ENCODE measurements at regions not wholly inside any gene's neighbourhood (a gene's known extent, or its start where the extent isn't known, plus 50 kb on each side); places are given as distances from the start of the nearest gene placed in this dataset.

DNA sequence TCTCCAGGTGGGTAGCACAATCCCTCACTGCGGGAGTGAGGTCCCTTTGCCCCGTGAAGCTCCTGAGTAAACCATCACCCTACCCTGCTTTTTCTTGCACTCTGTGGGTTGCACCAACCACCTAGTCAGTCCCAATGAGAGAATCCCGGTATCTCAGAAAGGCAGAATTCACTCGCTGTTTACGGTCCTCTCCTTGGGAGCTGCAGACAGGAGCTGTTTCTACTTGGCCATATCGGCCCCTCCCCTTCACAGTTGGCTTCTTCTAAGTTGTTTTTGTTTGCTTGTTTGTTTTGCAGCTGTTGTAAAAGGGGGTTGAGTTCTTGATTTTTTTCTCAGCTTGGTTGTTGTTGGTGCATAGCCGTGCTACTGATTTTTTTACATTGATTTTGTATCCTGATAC, 237.0 kb upstream of the RASA1 start:
- Mint-ChIP-seq H3K36me3 (no peaks in the 10 kb centered on the region), H3K27ac (no peak overlapping the region), H3K9me3 (peaks cover 0 to 5% (median 2%) of the 10 kb centered on the region in 7 donors), H3K4me3 (no peak overlapping the region), H3K27me3 (ENCODE audit: low read depth in 3 of 3) (no peaks in the 10 kb centered on the region), H3K4me1 (no peaks in the 10 kb centered on the region)
- TF ChIP-seq, protein P1, sequence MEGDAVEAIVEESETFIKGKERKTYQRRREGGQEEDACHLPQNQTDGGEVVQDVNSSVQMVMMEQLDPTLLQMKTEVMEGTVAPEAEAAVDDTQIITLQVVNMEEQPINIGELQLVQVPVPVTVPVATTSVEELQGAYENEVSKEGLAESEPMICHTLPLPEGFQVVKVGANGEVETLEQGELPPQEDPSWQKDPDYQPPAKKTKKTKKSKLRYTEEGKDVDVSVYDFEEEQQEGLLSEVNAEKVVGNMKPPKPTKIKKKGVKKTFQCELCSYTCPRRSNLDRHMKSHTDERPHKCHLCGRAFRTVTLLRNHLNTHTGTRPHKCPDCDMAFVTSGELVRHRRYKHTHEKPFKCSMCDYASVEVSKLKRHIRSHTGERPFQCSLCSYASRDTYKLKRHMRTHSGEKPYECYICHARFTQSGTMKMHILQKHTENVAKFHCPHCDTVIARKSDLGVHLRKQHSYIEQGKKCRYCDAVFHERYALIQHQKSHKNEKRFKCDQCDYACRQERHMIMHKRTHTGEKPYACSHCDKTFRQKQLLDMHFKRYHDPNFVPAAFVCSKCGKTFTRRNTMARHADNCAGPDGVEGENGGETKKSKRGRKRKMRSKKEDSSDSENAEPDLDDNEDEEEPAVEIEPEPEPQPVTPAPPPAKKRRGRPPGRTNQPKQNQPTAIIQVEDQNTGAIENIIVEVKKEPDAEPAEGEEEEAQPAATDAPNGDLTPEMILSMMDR (IDR thresholded peaks at IDR 0.05): no peak
- H3K4me3 ChIP-seq (replicated peaks in 1 of 3; ENCODE audit: low read depth in 2 of 3, low read length in 3 of 3): no peak overlapping the region
- no peak overlapping the region for H3K27ac ChIP-seq (ENCODE audit: low read depth in 1 of 2, low read length in 2 of 2)
- H3K79me2 ChIP-seq (ENCODE audit: insufficient read depth, low read length): no peaks in the 10 kb centered on the region
- peaks cover 0 to 9% of the 10 kb centered on the region in 2 donors for H3K9me3 ChIP-seq (replicated peaks in 1 of 2; ENCODE audit: control insufficient read depth in 1 of 2, insufficient read depth in 1 of 2, low read length in 2 of 2)
- no peaks in the 10 kb centered on the region for H3K27me3 ChIP-seq (ENCODE audit: control insufficient read depth in 2 of 2, insufficient read depth in 2 of 2, low read length in 2 of 2)
- no peak overlapping the region for H3K4me2 ChIP-seq (replicated peaks; ENCODE audit: extremely low read depth, low read length, poor library complexity, severe bottlenecking)
- 100% methylated on average over 2 of the region's 7 CpGs for WGBS (ENCODE audit: insufficient coverage)
- H2AFZ ChIP-seq (ENCODE audit: insufficient read depth, low read depth, low read length, poor library complexity, severe bottlenecking): no peak overlapping the region
- DNase-seq: no peak
- H3K4me1 ChIP-seq (ENCODE audit: control insufficient read depth in 1 of 2, insufficient read depth in 2 of 2, low read length in 2 of 2): no peaks in the 10 kb centered on the region
- H3K9ac ChIP-seq (ENCODE audit: insufficient read depth, low read length, poor library complexity, severe bottlenecking): no peak overlapping the region
- no peaks in the 10 kb centered on the region for H4K20me1 ChIP-seq (ENCODE audit: insufficient read depth, low read length)
- H3K36me3 ChIP-seq (replicated peaks in 1 of 2; ENCODE audit: control insufficient read depth in 1 of 2, insufficient read depth in 2 of 2, low read length in 2 of 2): no peaks in the 10 kb centered on the region
- intact Hi-C loops (cut with micrococcal nuclease): no loop called here

GRCh38 chr5:87034557-87034956, 233.1 kb upstream of the RASA1 start:
- H3K27me3 Mint-ChIP-seq (ENCODE audit: low read depth in 3 of 3): peaks cover 0 to 2% (median 0%) of the 10 kb centered on the region in 3 donors
- TF ChIP-seq, protein P1 (IDR thresholded peaks at IDR 0.05): no peak
- H3K79me2 ChIP-seq (ENCODE audit: insufficient read depth, low read length): no peaks in the 10 kb centered on the region
- no peaks in the 10 kb centered on the region for H4K20me1 ChIP-seq (ENCODE audit: insufficient read depth, low read length)
- no peak overlapping the region for H3K27ac Mint-ChIP-seq
- H3K4me1 ChIP-seq (ENCODE audit: control insufficient read depth in 1 of 2, insufficient read depth in 2 of 2, low read length in 2 of 2): no peaks in the 10 kb centered on the region
- intact Hi-C loops (cut with micrococcal nuclease): no loop called here
- no peaks in the 10 kb centered on the region for H3K36me3 ChIP-seq (replicated peaks in 1 of 2; ENCODE audit: control insufficient read depth in 1 of 2, insufficient read depth in 2 of 2, low read length in 2 of 2)
- WGBS (ENCODE audit: insufficient coverage): no CpG with 5 or more reads among the region's 2 CpGs
- H3K9me3 Mint-ChIP-seq: peaks cover 3 to 9% (median 4%) of the 10 kb centered on the region in 7 donors
- H3K4me2 ChIP-seq (replicated peaks; ENCODE audit: extremely low read depth, low read length, poor library complexity, severe bottlenecking): no peak overlapping the region
- H2AFZ ChIP-seq (ENCODE audit: insufficient read depth, low read depth, low read length, poor library complexity, severe bottlenecking): no peak overlapping the region
- H3K9me3 ChIP-seq (replicated peaks in 1 of 2; ENCODE audit: control insufficient read depth in 1 of 2, insufficient read depth in 1 of 2, low read length in 2 of 2): peaks cover 0 to 9% of the 10 kb centered on the region in 2 donors
- peaks cover 2% of the 10 kb centered on the region for H3K4me1 Mint-ChIP-seq
- H3K4me3 ChIP-seq (replicated peaks in 1 of 3; ENCODE audit: low read depth in 2 of 3, low read length in 3 of 3): no peak overlapping the region
- no peak for DNase-seq
- no peak overlapping the region for H3K4me3 Mint-ChIP-seq
- H3K36me3 Mint-ChIP-seq: no peaks in the 10 kb centered on the region
- no peaks in the 10 kb centered on the region for H3K27me3 ChIP-seq (ENCODE audit: control insufficient read depth in 2 of 2, insufficient read depth in 2 of 2, low read length in 2 of 2)
- H3K9ac ChIP-seq (ENCODE audit: insufficient read depth, low read length, poor library complexity, severe bottlenecking): no peak overlapping the region
- H3K27ac ChIP-seq (ENCODE audit: low read depth in 1 of 2, low read length in 2 of 2): no peak overlapping the region

Measured in CD14-positive monocyte (primary cell).